ENCODE measurements at regions not wholly inside any gene's neighbourhood (a gene's known extent, or its start where the extent isn't known, plus 50 kb on each side); places are given as distances from the start of the nearest gene placed in this dataset.

- TF ChIP-seq ARID4A (CRISPR knock-in tag; IDR thresholded peaks at IDR 0.05; ENCODE audit: borderline replicate concordance), result peak; percentile 53; the same call in 1 of the 2 replicates
- no peak for TF ChIP-seq U2AF1 (optimal IDR thresholded peaks at IDR 0.05; ENCODE audit: low read depth, low read length)
- peak; percentile 71 for TF ChIP-seq HDAC2 (CRISPR knock-in tag; IDR thresholded peaks at IDR 0.05)
- TF ChIP-seq ZUFSP (CRISPR knock-in tag; IDR thresholded peaks at IDR 0.05; ENCODE audit: borderline replicate concordance), result no peak
- TF ChIP-seq ZNF709 (CRISPR knock-in tag; IDR thresholded peaks at IDR 0.05), result no peak; the same call in 1 of the 2 replicates
- TF ChIP-seq HNRNPH1 (optimal IDR thresholded peaks at IDR 0.05; ENCODE audit: low read depth, low read length), result no peak
- no peak for TF ChIP-seq BCLAF1 (IDR thresholded peaks at IDR 0.05)
- TF ChIP-seq ZNF567 (CRISPR knock-in tag; IDR thresholded peaks at IDR 0.05; ENCODE audit: borderline replicate concordance), result no peak
- TF ChIP-seq ZNF292 (CRISPR knock-in tag; IDR thresholded peaks at IDR 0.05; ENCODE audit: borderline replicate concordance, low read depth), result peak; percentile 51; the same call in 1 of the 2 replicates
- no peak for TF ChIP-seq TAF15 (IDR thresholded peaks at IDR 0.05; ENCODE audit: low read depth, low read length, poor library complexity, severe bottlenecking)
- TF ChIP-seq CSRNP2 (CRISPR knock-in tag; conservative IDR thresholded peaks at IDR 0.05; ENCODE audit: low read depth), result no peak
- TF ChIP-seq GLI4 (CRISPR knock-in tag; IDR thresholded peaks at IDR 0.05; ENCODE audit: borderline replicate concordance), result no peak
- no peak for TF ChIP-seq TSC22D2 (CRISPR knock-in tag; IDR thresholded peaks at IDR 0.05; ENCODE audit: borderline replicate concordance)
- TF ChIP-seq CENPX (CRISPR knock-in tag; IDR thresholded peaks at IDR 0.05), result no peak
- peak; percentile 43 for TF ChIP-seq MXD4 (CRISPR knock-in tag; IDR thresholded peaks at IDR 0.05)
- TF ChIP-seq KDM2A (CRISPR knock-in tag; IDR thresholded peaks at IDR 0.05; ENCODE audit: borderline replicate concordance, low read depth), result peak; percentile 78; the same call in 1 of the 2 replicates
- 0 out of 2 replicates have a peak, but pooled peaks have one; percentile 12 for TF ChIP-seq TGIF2 (CRISPR knock-in tag; IDR thresholded peaks at IDR 0.05)
- no peak for TF ChIP-seq KLF11 (CRISPR knock-in tag; IDR thresholded peaks at IDR 0.05)
Measured at GRCh38 chr22:23521441-23522113, 58.5 kb downstream of the IGLL1 start (continued).
